Neural progenitor cell (in vitro differentiated cells): ENCODE measurements at regions not wholly inside any gene's neighbourhood (a gene's known extent, or its start where the extent isn't known, plus 50 kb on each side); places are given as distances from the start of the nearest gene placed in this dataset.
A peak's percentile ranks its signal among the peaks of the same experiment; 100 is the strongest.
"Not testable (repeated sequence)": the region's sequence is repeated elsewhere in the genome, so short reads cannot be mapped to it uniquely, and the experiment has no call there.

Experiments used
- DNase-seq: peaks from one replicate; pipeline ENCODE4 v3.0.0-alpha.2; 2016; ENCODE audit warnings: low spot score
- H2AFZ ChIP-seq: fragments of 200-600 bp; sonication (generic); replicated peaks from 2 replicates; pipeline ENCODE4 v1.6.1; 2016; ENCODE audit warnings: antibody characterized with exemption
- H3F3A ChIP-seq: fragments of 200-600 bp; sonication (generic); 2 replicates; pipeline ENCODE4 v1.6.1; 2016; ENCODE audit warnings: antibody characterized with exemption, low read depth
- H3K27ac ChIP-seq: fragments of 200-600 bp; sonication (generic); 2 replicates; pipeline ENCODE4 v1.5.1; 2016; ENCODE audit warnings: mild to moderate bottlenecking
- H3K27me3 ChIP-seq: fragments of 200-600 bp; sonication (generic); 2 replicates; pipeline ENCODE4 v1.6.1; 2016; ENCODE audit warnings: mild to moderate bottlenecking, moderate library complexity
- H3K36me3 ChIP-seq: fragments of 200-600 bp; sonication (generic); 2 replicates; pipeline ENCODE4 v1.5.1; 2016
- H3K4me1 ChIP-seq: fragments of 200-600 bp; sonication (generic); 2 replicates; pipeline ENCODE4 v1.6.1; 2016; ENCODE audit warnings: mixed run types
- H3K4me2 ChIP-seq: fragments of 200-600 bp; sonication (generic); 2 replicates; pipeline ENCODE4 v1.6.1; 2016
- H3K4me3 ChIP-seq: fragments of 200-600 bp; sonication (generic); 2 replicates; pipeline ENCODE4 v1.5.1; 2016
- H3K79me2 ChIP-seq: fragments of 200-600 bp; sonication (generic); 2 replicates; pipeline ENCODE4 v1.6.1; 2016; ENCODE audit warnings: low read depth
- H3K9ac ChIP-seq: fragments of 200-600 bp; sonication (generic); 2 replicates; pipeline ENCODE4 v1.6.1; 2016
- H3K9me3 ChIP-seq: fragments of 200-600 bp; sonication (generic); 2 replicates; pipeline ENCODE4 v1.5.1; 2016; ENCODE audit warnings: low read depth
- H4K20me1 ChIP-seq: fragments of 200-600 bp; sonication (generic); 2 replicates; pipeline ENCODE4 v1.6.1; 2016; ENCODE audit warnings: low read depth
- H3K27ac Mint-ChIP-seq: 3 replicates; pipeline ENCODE4 v1.8.0; 2021; ENCODE audit warnings: mixed read lengths
- H3K27me3 Mint-ChIP-seq: 2 replicates; pipeline ENCODE4 v1.8.0; 2022; ENCODE audit warnings: low read depth, mild to moderate bottlenecking, inconsistent platforms, moderate library complexity, mixed read lengths; ENCODE audit not compliant: insufficient read depth
- H3K36me3 Mint-ChIP-seq: 3 replicates; pipeline ENCODE4 v1.8.0; 2021; ENCODE audit warnings: mixed read lengths
- H3K4me1 Mint-ChIP-seq: 3 replicates; pipeline ENCODE4 v1.8.0; 2021; ENCODE audit warnings: mixed read lengths
- H3K4me3 Mint-ChIP-seq: 3 replicates; pipeline ENCODE4 v1.8.0; 2021; ENCODE audit warnings: mild to moderate bottlenecking, moderate library complexity, mixed read lengths
- H3K9me3 Mint-ChIP-seq: 3 replicates; pipeline ENCODE4 v1.8.0; 2020; ENCODE audit warnings: mixed read lengths
- CTCF ChIP-seq: fragments of 200-600 bp; sonication (generic); IDR thresholded peaks from 2 replicates; pipeline ENCODE4 v1.5.1; 2017; ENCODE audit warnings: antibody characterized with exemption, mild to moderate bottlenecking
- EZH2 ChIP-seq: fragments of 200-600 bp; sonication (generic); IDR thresholded peaks from 2 replicates; pipeline ENCODE4 v1.6.1; 2017; ENCODE audit warnings: antibody characterized with exemption, mild to moderate bottlenecking, moderate library complexity
- EZH2phosphoT487 ChIP-seq: fragments of 200-600 bp; sonication (generic); IDR thresholded peaks from 2 replicates; pipeline ENCODE4 v1.6.1; 2017; ENCODE audit warnings: antibody characterized with exemption

- H3K79me2 ChIP-seq: peaks cover 75% of the 10 kb centered on the region
- no peaks in the 10 kb centered on the region for H3F3A ChIP-seq
- no peak overlapping the region for H3K9ac ChIP-seq
- H3K4me2 ChIP-seq: no peak overlapping the region
- H2AFZ ChIP-seq: no peak overlapping the region
- H3K27ac ChIP-seq: no peak overlapping the region
- H3K9me3 ChIP-seq: no peaks in the 10 kb centered on the region
- DNase-seq: no peak
- H3K4me1 Mint-ChIP-seq: peaks cover 2% of the 10 kb centered on the region
- no peak overlapping the region for H3K27ac Mint-ChIP-seq
- peaks cover 2% of the 10 kb centered on the region for H3K36me3 Mint-ChIP-seq
- H3K4me3 ChIP-seq: no peak overlapping the region
- no peaks in the 10 kb centered on the region for H3K36me3 ChIP-seq
- TF ChIP-seq CTCF (no peak), EZH2phosphoT487 (no peak), EZH2 (no peak)
- H3K4me1 ChIP-seq: peaks cover 7% of the 10 kb centered on the region
- no peaks in the 10 kb centered on the region for H4K20me1 ChIP-seq
- H3K27me3 Mint-ChIP-seq: no peaks in the 10 kb centered on the region
- peaks cover 8% of the 10 kb centered on the region for H3K9me3 Mint-ChIP-seq
- H3K27me3 ChIP-seq: no peaks in the 10 kb centered on the region
- H3K4me3 Mint-ChIP-seq: no peak overlapping the region
Measured at GRCh38 chr7:13803134-13803533, 186.3 kb downstream of the ETV1 start.

GRCh38 chr7:13806089-13806867 lies 183.2 kb downstream of the ETV1 start:
- not testable (repeated sequence) for DNase-seq, H3K27ac ChIP-seq, H3K9me3 ChIP-seq, H3K36me3 ChIP-seq, H3K27me3 ChIP-seq, H3K27me3 Mint-ChIP-seq, H3K9ac ChIP-seq, H3K4me1 Mint-ChIP-seq, H3F3A ChIP-seq, H3K4me3 Mint-ChIP-seq, H4K20me1 ChIP-seq, H3K4me1 ChIP-seq, H3K27ac Mint-ChIP-seq, H3K36me3 Mint-ChIP-seq
- Histone ChIP-seq H3K4me3 (peak overlapping the region; percentile 45), H3K79me2 (peaks cover 48% of the 10 kb centered on the region), H3K4me2 (peak overlapping the region; percentile 75), H2AFZ (peak overlapping the region; percentile 55)
- peaks cover 12% of the 10 kb centered on the region for H3K9me3 Mint-ChIP-seq

- H3K9me3 ChIP-seq: peaks cover 22% of the 10 kb centered on the region
- not testable (repeated sequence) for H3K79me2 ChIP-seq, H3K27me3 Mint-ChIP-seq, H4K20me1 ChIP-seq, H3K27me3 ChIP-seq, H3K4me3 Mint-ChIP-seq, H3K4me1 ChIP-seq, H3K4me3 ChIP-seq, H2AFZ ChIP-seq, DNase-seq, H3K4me2 ChIP-seq, H3K4me1 Mint-ChIP-seq, H3K27ac Mint-ChIP-seq, H3K36me3 ChIP-seq, H3K36me3 Mint-ChIP-seq, H3K9ac ChIP-seq, H3F3A ChIP-seq, H3K27ac ChIP-seq
- H3K9me3 Mint-ChIP-seq: peaks cover 23% of the 10 kb centered on the region
Measured at GRCh38 chr7:13817230-13817629, 172.2 kb downstream of the ETV1 start.

DNA sequence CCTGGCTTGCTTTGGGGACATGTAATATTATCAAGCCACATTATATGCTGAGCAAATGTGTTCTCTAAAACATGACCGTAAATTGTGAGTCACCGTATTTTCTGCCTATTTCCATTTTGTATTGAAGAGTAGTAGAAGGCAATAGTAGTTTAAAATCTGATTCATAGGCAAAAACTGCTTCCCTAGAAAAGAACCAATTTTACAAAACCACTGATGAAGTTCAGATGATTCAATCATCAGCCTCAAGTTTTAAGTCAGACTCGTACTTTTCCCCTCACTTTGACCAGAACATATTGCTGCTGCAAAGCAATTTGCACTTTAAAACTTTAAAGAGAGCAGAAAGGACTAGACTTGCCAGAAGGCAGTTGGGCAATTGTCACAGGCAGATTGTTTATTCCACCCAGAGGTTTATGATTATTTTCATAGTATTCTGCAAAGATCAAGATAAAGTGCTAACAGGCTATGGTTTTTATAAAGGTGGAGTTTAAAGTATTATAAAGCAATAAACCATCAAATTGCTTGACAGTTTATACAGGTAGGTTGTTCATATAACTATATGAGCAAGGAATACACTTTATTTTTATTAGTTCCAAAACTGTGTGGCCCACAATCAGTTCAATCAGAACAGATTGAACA lies 168.2 kb downstream of the ETV1 start:
- no peak for TF ChIP-seq EZH2phosphoT487
- no peak for TF ChIP-seq CTCF

More for the DNA sequence above, 168.2 kb downstream of the ETV1 start:
- Histone ChIP-seq H3K9ac (no peak overlapping the region), H3K27ac (no peak overlapping the region), H4K20me1 (no peaks in the 10 kb centered on the region), H3K9me3 (peaks cover 17% of the 10 kb centered on the region), H3K79me2 (no peaks in the 10 kb centered on the region), H3F3A (no peaks in the 10 kb centered on the region), H3K4me1 (no peaks in the 10 kb centered on the region), H3K4me2 (no peak overlapping the region), H3K27me3 (no peaks in the 10 kb centered on the region), H2AFZ (no peak overlapping the region), H3K4me3 (no peak overlapping the region), H3K36me3 (no peaks in the 10 kb centered on the region)
- peaks cover 3% of the 10 kb centered on the region for H3K36me3 Mint-ChIP-seq
- no peak for DNase-seq
- H3K27ac Mint-ChIP-seq: no peak overlapping the region
- H3K4me1 Mint-ChIP-seq: no peaks in the 10 kb centered on the region
- H3K9me3 Mint-ChIP-seq: peaks cover 14% of the 10 kb centered on the region
- H3K4me3 Mint-ChIP-seq: no peak overlapping the region
- H3K27me3 Mint-ChIP-seq: peaks cover 2% of the 10 kb centered on the region
